ENCODE measurements at regions not wholly inside any gene's neighbourhood (a gene's known extent, or its start where the extent isn't known, plus 50 kb on each side); places are given as distances from the start of the nearest gene placed in this dataset.

DNA sequence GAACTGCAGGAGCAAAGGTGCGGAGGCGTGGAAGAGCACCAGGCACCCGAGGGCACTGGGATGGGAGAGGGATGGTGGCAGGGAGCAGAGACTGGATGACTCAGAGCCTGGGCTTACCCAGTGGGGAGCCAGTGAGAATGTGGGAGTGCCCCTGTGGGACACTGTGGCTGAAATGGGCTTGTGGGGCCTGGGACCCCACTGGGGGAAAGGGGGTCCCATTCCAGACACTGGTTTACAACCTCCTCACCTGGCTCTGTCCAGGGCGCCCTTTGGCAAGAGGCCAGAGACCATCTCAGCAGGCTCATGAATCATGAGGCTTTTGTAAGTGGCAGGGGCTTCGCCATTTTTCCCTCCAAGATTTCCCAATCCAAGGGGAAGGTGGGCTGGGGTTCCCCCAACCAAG, 124.0 kb upstream of the MAFB start:
- no peak for DNase-seq (ENCODE audit: low read depth in 1 of 2, low spot score in 2 of 2)

More for the DNA sequence above, 124.0 kb upstream of the MAFB start:
- Histone ChIP-seq H3K4me2 (ENCODE audit: insufficient read depth in 1 of 2, low read depth in 2 of 2, low read length in 2 of 2) (no peak overlapping the region), H3K4ac (replicated peaks; ENCODE audit: insufficient read length, low read depth, low read length) (no peak overlapping the region), H3K14ac (ENCODE audit: insufficient read length) (no peak overlapping the region), H3K27me3 (replicated peaks in 1 of 4; ENCODE audit: control insufficient read depth in 3 of 4, extremely low read depth in 1 of 4, insufficient read depth in 3 of 4, low read length in 3 of 4) (no peaks in the 10 kb centered on the region), H2BK120ac (replicated peaks; ENCODE audit: low read depth, low read length) (no peak overlapping the region), H3K23me2 (ENCODE audit: low read depth, low read length) (peaks cover 4% of the 10 kb centered on the region), H3K18ac (ENCODE audit: extremely low read depth, low read length) (no peak overlapping the region), H3K79me2 (ENCODE audit: control insufficient read depth in 1 of 2, insufficient read depth in 2 of 2, low read length in 2 of 2) (no peaks in the 10 kb centered on the region), H3K4me1 (replicated peaks in 1 of 4; ENCODE audit: control insufficient read depth in 3 of 4, insufficient read depth in 4 of 4, low read length in 3 of 4) (no peaks in the 10 kb centered on the region), H4K5ac (ENCODE audit: insufficient read length, low read depth, low read length) (no peak overlapping the region), H4K8ac (ENCODE audit: extremely low read depth, insufficient read depth, low read length) (no peak overlapping the region), H4K20me1 (replicated peaks in 1 of 2; ENCODE audit: control insufficient read depth in 1 of 2, insufficient read depth in 2 of 2, low read length in 2 of 2) (peaks cover 0 to 2% of the 10 kb centered on the region in 2 experiments), H3K9ac (replicated peaks in 1 of 4; ENCODE audit: extremely low read depth in 1 of 4, low read depth in 3 of 4, low read length in 3 of 4) (no peak overlapping the region), H3K4me3 (ENCODE audit: extremely low read depth in 1 of 4, insufficient read depth in 2 of 4, low read depth in 3 of 4, low read length in 4 of 4) (no peak overlapping the region), H2BK20ac (ENCODE audit: low read length) (no peak overlapping the region), H2AFZ (ENCODE audit: low read length) (no peak overlapping the region), H3K23ac (ENCODE audit: insufficient read length) (no peak overlapping the region), H4K91ac (replicated peaks; ENCODE audit: insufficient read length, low read length) (no peak overlapping the region), H2BK15ac (ENCODE audit: low read length) (no peak overlapping the region), H3K56ac (replicated peaks; ENCODE audit: insufficient read length, low read depth, low read length) (no peak overlapping the region), H3K27ac (ENCODE audit: low read depth, low read length) (no peak overlapping the region), H2BK12ac (ENCODE audit: low read depth, low read length) (no peak overlapping the region), H2AK5ac (ENCODE audit: low read depth, low read length) (no peak overlapping the region), H3K79me1 (ENCODE audit: low read depth, low read length) (no peaks in the 10 kb centered on the region), H3K9me3 (ENCODE audit: insufficient read depth in 2 of 2, low read depth in 1 of 2, low read length in 1 of 2) (no peaks in the 10 kb centered on the region), H2BK5ac (ENCODE audit: low read depth, low read length) (no peak overlapping the region), H3K36me3 (ENCODE audit: control insufficient read depth in 2 of 4, insufficient read depth in 4 of 4, low read length in 3 of 4) (no peaks in the 10 kb centered on the region)
- ChIA-PET POLR2A (ENCODE audit: partially characterized antibody) (no interaction called here), CTCF (ENCODE audit: partially characterized antibody) (interaction anchor here (1.2 to 1.4 kb wide), 2 partner anchors 74 to 126 kb away, joined by 6 to 7 read pairs; no protein-coding TSS in a partner anchor)
- no peak for FAIRE-seq
- TF ChIP-seq ASH2L (IDR thresholded peaks at IDR 0.05; ENCODE audit: low read length) (no peak), SIN3A (conservative IDR thresholded peaks at IDR 0.05 in 1 of 2, IDR thresholded peaks at IDR 0.05 in 1 of 2; ENCODE audit: low read depth in 1 of 2, low read length in 2 of 2) (no peak), EGR1 (IDR thresholded peaks at IDR 0.05; ENCODE audit: borderline replicate concordance, low read depth, low read length) (no peak), CBX5 (IDR thresholded peaks at IDR 0.05; ENCODE audit: low read depth, low read length) (no peak), BCL11A (IDR thresholded peaks at IDR 0.05; ENCODE audit: low read depth in 2 of 2, low read length in 2 of 2) (no peak), CTCF (IDR thresholded peaks at IDR 0.05; ENCODE audit: control extremely low read depth in 1 of 3, insufficient read depth in 1 of 3, low read depth in 1 of 3, low read length in 3 of 3) (no peak), NRF1 (IDR thresholded peaks at IDR 0.05; ENCODE audit: low read depth, low read length) (no peak)
- WGBS, 2 experiments (ENCODE audit: extremely low coverage in 1 of 2, insufficient coverage in 1 of 2, insufficient read length in 1 of 2, insufficient replicate concordance in 2 of 2, low coverage in 1 of 2, low lambda C conversion rate in 2 of 2, missing lambda C conversion rate in 1 of 2) = 84% methylated on average over 5 of the region's 5 CpGs; no CpG with 5 or more reads in 1 of the 2 experiments
